Panc1 (cell line): ENCODE measurements at regions not wholly inside any gene's neighbourhood (a gene's known extent, or its start where the extent isn't known, plus 50 kb on each side); places are given as distances from the start of the nearest gene placed in this dataset.

Experiments
- ATAC-seq: fragments of 200-7000 bp; cut with Tn5 transposase; 2 replicates; pipeline ENCODE4 v1.9.1; 2020; ENCODE audit warnings: mild to moderate bottlenecking, moderate library complexity
- BruUV-seq: library from RNA; stranded (reverse); fragments of 400-500 nt; replicated peaks from 2 replicates; lab custom pipeline; 2021; lab: Mats Ljungman, UMichigan
- CTCF ChIA-PET: fragments of 300-600 bp; sonication (Branson Sonifier 250); formaldehyde crosslinking; loops from one replicate; lab custom pipeline; 2022; ENCODE audit warnings: antibody characterized with exemption; lab: Charles Lee
- POLR2A ChIA-PET: fragments of 300-600 bp; sonication (Branson Sonifier 250); formaldehyde crosslinking; loops from one replicate; lab custom pipeline; 2022; ENCODE audit warnings: antibody characterized with exemption; lab: Charles Lee
- DNase-seq: peaks from one replicate; pipeline ENCODE4 v3.0.0-alpha.2; 2010; ENCODE audit warnings: low read depth, low spot score
- H3K27ac ChIP-seq: 2 replicates; pipeline ENCODE4 v1.5.1; 2011; ENCODE audit warnings: mild to moderate bottlenecking, low read length, inconsistent platforms
- H3K27me3 ChIP-seq: fragments of 200-500 bp; sonication (Bioruptor generic); 2 replicates; pipeline ENCODE4 v1.6.0; 2014; ENCODE audit warnings: low read length, inconsistent platforms; ENCODE audit not compliant: control insufficient read depth, insufficient read depth
- H3K36me3 ChIP-seq: fragments of 200-500 bp; sonication (Bioruptor generic); 2 replicates; pipeline ENCODE4 v1.5.1; 2014; ENCODE audit warnings: inconsistent platforms, mild to moderate bottlenecking, low read length, moderate library complexity; ENCODE audit not compliant: control insufficient read depth, insufficient read depth
- H3K4me1 ChIP-seq: 2 replicates; pipeline ENCODE4 v1.5.1; 2011; ENCODE audit warnings: inconsistent platforms, mild to moderate bottlenecking, low read length, moderate library complexity; ENCODE audit not compliant: control insufficient read depth, insufficient read depth
- H3K4me3 ChIP-seq, 2 experiments: 2 replicates each; pipeline ENCODE4 v1.5.1; 2011 to 2012; ENCODE audit warnings: low read depth in 2 of 2, low read length in 2 of 2, mild to moderate bottlenecking in 2 of 2, inconsistent platforms in 1 of 2, moderate library complexity in 1 of 2
- H3K9me3 ChIP-seq: fragments of 200-500 bp; sonication (Bioruptor generic); 2 replicates; pipeline ENCODE4 v1.5.1; 2014; ENCODE audit warnings: low read depth, mild to moderate bottlenecking, inconsistent platforms, low read length, moderate library complexity; ENCODE audit not compliant: control insufficient read depth, insufficient read depth
- CTCF ChIP-seq: fragments of 450-650 bp; IDR thresholded peaks from 2 replicates; pipeline ENCODE4 v1.5.1; 2017; ENCODE audit warnings: mild to moderate bottlenecking
- POLR2AphosphoS5 ChIP-seq: IDR thresholded peaks from 2 replicates; pipeline ENCODE4 v1.6.1; 2012; ENCODE audit warnings: mild to moderate bottlenecking, low read depth, low read length, moderate library complexity
- SIN3A ChIP-seq: IDR thresholded peaks from 2 replicates; pipeline ENCODE4 v1.6.1; 2012; ENCODE audit warnings: low read depth, mild to moderate bottlenecking, low read length, moderate library complexity, borderline replicate concordance; ENCODE audit not compliant: insufficient read depth
- TCF7L2 ChIP-seq: IDR thresholded peaks from 2 replicates; pipeline ENCODE4 v1.6.1; 2011; ENCODE audit warnings: mild to moderate bottlenecking, low read depth, low read length, inconsistent platforms
- in situ Hi-C: cut with HindIII; loops from 2 replicates; pipeline ENCODE4 v1.10.0; 2016; ENCODE audit warnings: low sequenced_read_pairs, low pct_unique_long_range_greater_than_20kb
- intact Hi-C: fragments of 100-400 bp; cut with micrococcal nuclease; formaldehyde crosslinking; loops from one replicate; pipeline ENCODE4 v1.10.0; 2022; ENCODE audit not compliant: unreplicated experiment
- TF ChIP-seq, protein P1 (sequence below), 2 experiments: IDR thresholded peaks; 2 replicates each; pipeline ENCODE4 v1.6.1; 2011 to 2012; ENCODE audit warnings: low read depth in 2 of 2, control low read depth in 1 of 2, low read length in 1 of 2, mild to moderate bottlenecking in 1 of 2, moderate library complexity in 1 of 2; ENCODE audit not compliant: insufficient read depth in 1 of 2

- no TSS peak for BruUV-seq
- intact Hi-C loops (no loop called here), in situ Hi-C loops (no loop called here)
- Histone ChIP-seq H3K27me3 (no peaks in the 10 kb centered on the region), H3K27ac (no peak overlapping the region), H3K4me1 (no peaks in the 10 kb centered on the region), H3K9me3 (no peaks in the 10 kb centered on the region), H3K36me3 (no peaks in the 10 kb centered on the region), H3K4me3 (no peak overlapping the region)
- DNase-seq (no peak), ATAC-seq (no peak)
- TF ChIP-seq CTCF = no peak
- TF ChIP-seq, protein P1, sequence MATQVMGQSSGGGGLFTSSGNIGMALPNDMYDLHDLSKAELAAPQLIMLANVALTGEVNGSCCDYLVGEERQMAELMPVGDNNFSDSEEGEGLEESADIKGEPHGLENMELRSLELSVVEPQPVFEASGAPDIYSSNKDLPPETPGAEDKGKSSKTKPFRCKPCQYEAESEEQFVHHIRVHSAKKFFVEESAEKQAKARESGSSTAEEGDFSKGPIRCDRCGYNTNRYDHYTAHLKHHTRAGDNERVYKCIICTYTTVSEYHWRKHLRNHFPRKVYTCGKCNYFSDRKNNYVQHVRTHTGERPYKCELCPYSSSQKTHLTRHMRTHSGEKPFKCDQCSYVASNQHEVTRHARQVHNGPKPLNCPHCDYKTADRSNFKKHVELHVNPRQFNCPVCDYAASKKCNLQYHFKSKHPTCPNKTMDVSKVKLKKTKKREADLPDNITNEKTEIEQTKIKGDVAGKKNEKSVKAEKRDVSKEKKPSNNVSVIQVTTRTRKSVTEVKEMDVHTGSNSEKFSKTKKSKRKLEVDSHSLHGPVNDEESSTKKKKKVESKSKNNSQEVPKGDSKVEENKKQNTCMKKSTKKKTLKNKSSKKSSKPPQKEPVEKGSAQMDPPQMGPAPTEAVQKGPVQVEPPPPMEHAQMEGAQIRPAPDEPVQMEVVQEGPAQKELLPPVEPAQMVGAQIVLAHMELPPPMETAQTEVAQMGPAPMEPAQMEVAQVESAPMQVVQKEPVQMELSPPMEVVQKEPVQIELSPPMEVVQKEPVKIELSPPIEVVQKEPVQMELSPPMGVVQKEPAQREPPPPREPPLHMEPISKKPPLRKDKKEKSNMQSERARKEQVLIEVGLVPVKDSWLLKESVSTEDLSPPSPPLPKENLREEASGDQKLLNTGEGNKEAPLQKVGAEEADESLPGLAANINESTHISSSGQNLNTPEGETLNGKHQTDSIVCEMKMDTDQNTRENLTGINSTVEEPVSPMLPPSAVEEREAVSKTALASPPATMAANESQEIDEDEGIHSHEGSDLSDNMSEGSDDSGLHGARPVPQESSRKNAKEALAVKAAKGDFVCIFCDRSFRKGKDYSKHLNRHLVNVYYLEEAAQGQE (IDR thresholded peaks at IDR 0.05; ENCODE audit: insufficient read depth in 1 of 2, low read depth in 2 of 2, low read length in 1 of 2) = no peak
- no peak for TF ChIP-seq SIN3A
- TF ChIP-seq POLR2AphosphoS5 = no peak
- TF ChIP-seq TCF7L2 = no peak
- ChIA-PET POLR2A (no interaction called here), CTCF (no interaction called here)
Observed at GRCh38 chr14:34027990-34028495, 77.2 kb upstream of the EGLN3 start.

DNA sequence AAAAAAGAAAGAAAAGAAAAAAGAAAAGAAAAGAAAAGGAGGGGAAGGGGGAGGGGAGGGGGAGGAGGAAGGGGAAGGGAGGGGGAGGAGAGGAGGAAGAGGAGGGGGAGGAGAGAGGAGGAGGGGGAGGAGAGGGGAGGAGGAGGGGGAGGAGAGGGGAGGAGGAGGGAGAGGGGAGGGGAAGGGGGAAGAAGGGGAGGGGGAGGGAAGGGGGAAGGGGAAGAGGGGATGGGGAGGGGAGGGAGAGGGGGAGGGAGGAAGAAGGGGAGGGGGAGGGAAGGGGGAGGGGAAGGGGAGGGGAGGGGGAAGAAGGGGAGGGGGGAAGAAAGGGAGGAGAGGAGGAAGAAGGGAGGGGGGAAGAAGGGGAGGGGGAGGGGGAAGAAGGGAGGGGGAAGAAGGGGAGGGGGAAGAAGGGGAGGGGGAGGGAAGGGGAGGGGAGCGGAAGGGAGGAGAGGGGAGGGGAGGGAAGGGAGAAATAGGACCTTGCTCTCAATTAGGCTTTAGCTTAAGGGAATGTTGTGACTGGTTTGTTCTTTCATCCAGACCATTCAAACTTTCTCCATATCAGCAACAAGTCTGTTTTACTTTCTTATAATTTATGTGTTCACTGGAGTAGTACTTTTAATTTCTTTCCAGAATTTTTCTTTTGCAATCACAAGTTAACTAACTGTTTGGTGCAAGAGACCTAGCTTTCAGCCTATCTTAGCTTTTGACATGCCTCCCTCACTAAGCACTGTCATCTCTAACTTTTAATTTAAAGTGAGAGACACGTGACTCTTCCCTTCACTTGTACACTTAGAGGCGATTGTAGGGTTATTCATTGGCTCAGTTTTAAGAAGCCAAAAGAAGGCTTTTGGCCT lies 76.5 kb upstream of the EGLN3 start:
- no peak for DNase-seq
- in situ Hi-C loops = no loop called here

More for the DNA sequence above, 76.5 kb upstream of the EGLN3 start:
- no peak for ATAC-seq
- Histone ChIP-seq H3K4me1 (no peaks in the 10 kb centered on the region), H3K4me3 (no peak overlapping the region), H3K36me3 (no peaks in the 10 kb centered on the region), H3K27me3 (no peaks in the 10 kb centered on the region), H3K9me3 (no peaks in the 10 kb centered on the region), H3K27ac (no peak overlapping the region)
- intact Hi-C loops = no loop called here
- TF ChIP-seq TCF7L2 (no peak), CTCF (no peak), POLR2AphosphoS5 (no peak), SIN3A (no peak)
- TF ChIP-seq, protein P1 (IDR thresholded peaks at IDR 0.05; ENCODE audit: insufficient read depth in 1 of 2, low read depth in 2 of 2, low read length in 1 of 2) = no peak
- BruUV-seq = no TSS peak
- ChIA-PET POLR2A (no interaction called here), CTCF (no interaction called here)
